A673 (cell line): ENCODE measurements at regions not wholly inside any gene's neighbourhood (a gene's known extent, or its start where the extent isn't known, plus 50 kb on each side); places are given as distances from the start of the nearest gene placed in this dataset.

Experiments
- BruUV-seq: library from RNA; stranded (reverse); fragments of 400-500 nt; replicated peaks from 2 replicates; lab custom pipeline; 2021; lab: Mats Ljungman, UMichigan
- CTCF ChIA-PET: fragments of 300-600 bp; sonication (Branson Sonifier 250); formaldehyde crosslinking; loops from one replicate; lab custom pipeline; 2022; ENCODE audit warnings: antibody characterized with exemption; lab: Charles Lee
- POLR2A ChIA-PET: fragments of 300-600 bp; sonication (Branson Sonifier 250); formaldehyde crosslinking; loops from one replicate; lab custom pipeline; 2022; ENCODE audit warnings: antibody characterized with exemption; ENCODE audit not compliant: low non-redundant PET; lab: Charles Lee
- DNase-seq: peaks from one replicate; pipeline ENCODE4 v3.0.0-alpha.2; 2015; ENCODE audit warnings: low spot score
- H3K27ac ChIP-seq: fragments of 200-600 bp; sonication (generic); 2 replicates; pipeline ENCODE4 v1.5.1; 2016; ENCODE audit warnings: mixed run types, low read depth, mild to moderate bottlenecking, mixed read lengths, antibody characterized with exemption, low read length; ENCODE audit not compliant: poor library complexity, severe bottlenecking
- H3K27me3 ChIP-seq: fragments of 200-600 bp; sonication (generic); replicated peaks from 2 replicates; pipeline ENCODE4 v1.6.1; 2017; ENCODE audit warnings: mixed run types, low read depth, mild to moderate bottlenecking, mixed read lengths, antibody characterized with exemption, low read length; ENCODE audit not compliant: insufficient read depth, poor library complexity
- H3K36me3 ChIP-seq: fragments of 200-600 bp; sonication (generic); 2 replicates; pipeline ENCODE4 v1.6.1; 2016; ENCODE audit warnings: mixed run types, mild to moderate bottlenecking, mixed read lengths, antibody characterized with exemption, low read length; ENCODE audit not compliant: insufficient read depth, poor library complexity, severe bottlenecking
- H3K4me1 ChIP-seq: fragments of 200-600 bp; sonication (generic); 2 replicates; pipeline ENCODE4 v1.6.1; 2017; ENCODE audit warnings: mixed run types, mild to moderate bottlenecking, mixed read lengths, antibody characterized with exemption, low read length; ENCODE audit not compliant: insufficient read depth, poor library complexity, severe bottlenecking
- H3K4me3 ChIP-seq: fragments of 200-600 bp; sonication (generic); 2 replicates; pipeline ENCODE4 v1.5.1; 2016; ENCODE audit warnings: low read depth, mixed run types, mild to moderate bottlenecking, mixed read lengths, low read length; ENCODE audit not compliant: poor library complexity, severe bottlenecking
- H3K9me3 ChIP-seq: fragments of 200-600 bp; sonication (generic); 2 replicates; pipeline ENCODE4 v1.6.1; 2016; ENCODE audit warnings: mixed run types, low read depth, mild to moderate bottlenecking, mixed read lengths, antibody characterized with exemption, low read length; ENCODE audit not compliant: poor library complexity, severe bottlenecking
- EZH2 ChIP-seq: fragments of 200-600 bp; sonication (generic); IDR thresholded peaks from 2 replicates; pipeline ENCODE4 v1.6.1; 2017; ENCODE audit warnings: borderline replicate concordance, low read depth, mild to moderate bottlenecking, mixed read lengths, antibody characterized with exemption, low read length; ENCODE audit not compliant: poor library complexity, severe bottlenecking
- intact Hi-C: fragments of 100-400 bp; cut with micrococcal nuclease; formaldehyde crosslinking; loops from one replicate; pipeline ENCODE4 v1.10.0; 2022; ENCODE audit not compliant: unreplicated experiment
- TF ChIP-seq, protein P1 (sequence below): fragments of 300-800, 200-600 bp; sonication (generic); conservative IDR thresholded peaks from 2 replicates; pipeline ENCODE4 v1.5.1; 2017; ENCODE audit warnings: low read depth, mild to moderate bottlenecking, antibody characterized with exemption, low read length, moderate library complexity, mixed read lengths

GRCh38 chr7:3233301-3233700 is 67.8 kb upstream of the SDK1 start:
- Histone ChIP-seq H3K4me1 (no peaks in the 10 kb centered on the region), H3K27ac (no peak overlapping the region), H3K9me3 (no peaks in the 10 kb centered on the region), H3K36me3 (no peaks in the 10 kb centered on the region), H3K27me3 (no peaks in the 10 kb centered on the region), H3K4me3 (no peak overlapping the region)
- intact Hi-C loops, result no loop called here
- ChIA-PET CTCF (no interaction called here), POLR2A (no interaction called here)
- TF ChIP-seq, protein P1, sequence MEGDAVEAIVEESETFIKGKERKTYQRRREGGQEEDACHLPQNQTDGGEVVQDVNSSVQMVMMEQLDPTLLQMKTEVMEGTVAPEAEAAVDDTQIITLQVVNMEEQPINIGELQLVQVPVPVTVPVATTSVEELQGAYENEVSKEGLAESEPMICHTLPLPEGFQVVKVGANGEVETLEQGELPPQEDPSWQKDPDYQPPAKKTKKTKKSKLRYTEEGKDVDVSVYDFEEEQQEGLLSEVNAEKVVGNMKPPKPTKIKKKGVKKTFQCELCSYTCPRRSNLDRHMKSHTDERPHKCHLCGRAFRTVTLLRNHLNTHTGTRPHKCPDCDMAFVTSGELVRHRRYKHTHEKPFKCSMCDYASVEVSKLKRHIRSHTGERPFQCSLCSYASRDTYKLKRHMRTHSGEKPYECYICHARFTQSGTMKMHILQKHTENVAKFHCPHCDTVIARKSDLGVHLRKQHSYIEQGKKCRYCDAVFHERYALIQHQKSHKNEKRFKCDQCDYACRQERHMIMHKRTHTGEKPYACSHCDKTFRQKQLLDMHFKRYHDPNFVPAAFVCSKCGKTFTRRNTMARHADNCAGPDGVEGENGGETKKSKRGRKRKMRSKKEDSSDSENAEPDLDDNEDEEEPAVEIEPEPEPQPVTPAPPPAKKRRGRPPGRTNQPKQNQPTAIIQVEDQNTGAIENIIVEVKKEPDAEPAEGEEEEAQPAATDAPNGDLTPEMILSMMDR, result no peak
- TF ChIP-seq EZH2, result no peak
- no peak for DNase-seq
- BruUV-seq, result no TSS peak

DNA sequence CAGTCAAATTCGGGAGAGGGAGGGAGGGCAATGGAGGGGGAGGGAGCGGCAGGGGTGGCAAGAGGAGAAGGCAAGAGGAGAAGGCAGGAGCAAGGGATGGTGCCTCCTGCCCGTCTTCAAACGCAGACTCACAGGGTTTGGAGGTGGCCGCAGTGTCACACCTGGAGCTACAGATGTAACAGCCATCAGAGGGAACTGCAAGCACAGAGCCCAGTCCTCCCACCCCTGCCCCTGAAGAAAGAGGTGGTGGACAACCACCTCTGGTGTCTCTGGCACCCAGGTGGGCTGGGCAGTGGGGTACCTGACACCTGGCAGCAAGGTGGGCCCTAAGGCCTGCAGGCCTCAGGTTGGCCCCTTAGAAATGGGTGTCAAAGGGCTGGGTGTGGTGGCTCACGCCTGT is 67.0 kb upstream of the SDK1 start:
- Histone ChIP-seq H3K4me1 (no peaks in the 10 kb centered on the region), H3K36me3 (no peaks in the 10 kb centered on the region), H3K27ac (no peak overlapping the region), H3K9me3 (no peaks in the 10 kb centered on the region), H3K27me3 (no peaks in the 10 kb centered on the region), H3K4me3 (no peak overlapping the region)
- DNase-seq, result no peak
- TF ChIP-seq EZH2, result no peak
- TF ChIP-seq, protein P1, result no peak
- no TSS peak for BruUV-seq
- POLR2A ChIA-PET, result no interaction called here
- intact Hi-C loops, result no loop called here
- CTCF ChIA-PET, result no interaction called here

DNA sequence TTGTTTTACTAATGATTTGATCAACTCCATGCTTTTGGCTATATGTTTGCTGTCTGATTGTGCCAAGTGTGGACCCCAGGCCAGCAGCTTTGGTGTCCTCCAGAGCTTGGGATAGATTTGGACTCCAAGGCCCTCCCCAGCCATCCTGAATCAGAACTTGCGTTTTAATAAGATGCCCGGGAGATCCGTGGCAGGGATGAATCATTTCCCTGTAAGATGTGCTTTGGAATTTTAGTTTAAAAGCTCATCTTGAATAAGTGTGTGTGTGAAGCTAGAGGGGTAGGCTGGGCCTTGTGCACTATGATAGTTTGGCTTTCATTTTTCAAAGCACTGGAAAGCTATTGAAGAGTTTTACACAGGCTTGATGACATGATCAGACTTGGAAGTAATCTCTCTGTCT is 66.2 kb upstream of the SDK1 start:
- CTCF ChIA-PET, result no interaction called here
- Histone ChIP-seq H3K9me3 (no peaks in the 10 kb centered on the region), H3K36me3 (no peaks in the 10 kb centered on the region), H3K27ac (no peak overlapping the region), H3K4me3 (no peak overlapping the region), H3K4me1 (no peaks in the 10 kb centered on the region), H3K27me3 (no peaks in the 10 kb centered on the region)
- POLR2A ChIA-PET, result no interaction called here
- TF ChIP-seq EZH2, result no peak
- TF ChIP-seq, protein P1, result no peak
- intact Hi-C loops, result no loop called here
- no peak for DNase-seq
- no TSS peak for BruUV-seq
